ENCODE measurements at regions not wholly inside any gene's neighbourhood (a gene's known extent, or its start where the extent isn't known, plus 50 kb on each side); places are given as distances from the start of the nearest gene placed in this dataset.

DNA sequence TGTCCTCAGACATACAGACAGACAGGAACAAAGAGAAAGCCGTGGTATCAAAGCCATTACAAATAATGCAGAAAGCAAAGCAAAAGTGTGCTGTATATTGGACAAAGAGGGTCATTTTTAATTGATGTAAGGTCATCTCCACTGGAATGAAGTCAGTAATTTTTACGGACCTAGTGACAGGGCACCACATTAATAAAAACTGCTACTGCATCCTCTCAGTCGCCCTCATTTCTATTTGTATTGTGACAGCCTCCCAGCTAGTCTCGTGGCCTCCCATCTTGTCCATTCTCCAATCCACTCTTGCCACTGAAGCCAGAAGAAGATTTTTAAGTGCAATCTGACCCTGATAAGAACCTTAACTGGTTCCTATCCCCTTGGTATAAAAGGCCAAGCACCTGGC lies 132.4 kb downstream of the NUAK1 start:
- DNase-seq = no peak

DNA sequence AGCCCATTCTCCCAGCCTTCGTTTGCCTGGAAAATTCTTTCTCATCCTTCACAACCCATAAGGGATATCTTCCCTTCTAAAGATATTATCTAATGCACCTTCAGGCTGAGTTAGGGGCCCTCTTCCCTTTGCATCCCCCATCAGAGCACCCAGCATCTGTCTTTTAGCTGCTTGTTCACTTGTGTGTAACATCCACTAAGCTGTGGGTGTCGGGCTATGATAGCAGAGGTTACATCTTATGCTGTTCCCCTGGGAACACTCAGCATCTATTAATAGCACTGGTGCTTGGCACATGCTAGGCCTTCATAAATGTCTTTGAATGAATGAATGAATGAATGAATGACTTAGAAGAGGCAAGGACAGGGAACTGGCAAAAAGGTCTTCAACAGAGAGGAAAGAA lies 131.8 kb downstream of the NUAK1 start:
- no peak for DNase-seq

DNA sequence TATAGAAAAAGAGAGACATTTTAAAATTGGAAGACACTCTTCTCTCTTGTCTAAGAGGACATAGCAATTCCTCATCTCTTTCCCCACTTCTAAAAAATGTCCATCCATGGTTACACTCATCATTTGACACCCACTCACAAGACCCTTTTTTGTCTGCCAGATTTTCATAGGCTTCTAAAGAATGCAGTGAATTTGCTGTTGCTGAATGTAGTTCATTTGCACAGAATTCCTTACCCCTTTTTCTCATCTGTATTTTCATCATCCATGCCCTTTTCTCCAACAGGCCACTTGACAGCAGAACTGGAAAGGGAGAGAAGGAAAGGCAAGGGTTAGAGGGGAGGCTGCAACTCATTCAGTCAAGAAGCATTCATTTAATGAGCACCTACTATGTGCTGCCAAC lies 128.0 kb downstream of the NUAK1 start:
- DNase-seq = no peak
